ENCODE measurements at regions not wholly inside any gene's neighbourhood (a gene's known extent, or its start where the extent isn't known, plus 50 kb on each side); places are given as distances from the start of the nearest gene placed in this dataset.

- Histone ChIP-seq H3K27ac (no peak overlapping the region), H3K27me3 (no peaks in the 10 kb centered on the region), H3K4me3 (no peak overlapping the region), H3K9me3 (no peaks in the 10 kb centered on the region), H3K36me3 (no peaks in the 10 kb centered on the region), H3K4me1 (no peaks in the 10 kb centered on the region)
- DNase-seq (no peak), ATAC-seq (ENCODE audit: low FRiP score in 2 of 2) (no peak)
- 77 to 97% methylated on average over 2 of the region's 2 CpGs for WGBS, 2 donors
- TF ChIP-seq POLR2AphosphoS5 (IDR thresholded peaks at IDR 0.05) = no peak
- TF ChIP-seq POLR2A (IDR thresholded peaks at IDR 0.05) = no peak
- TF ChIP-seq CTCF (IDR thresholded peaks at IDR 0.05) = no peak
- TF ChIP-seq EP300 (IDR thresholded peaks at IDR 0.05) = no peak
These were observed 102.9 kb downstream of the TSN start for GRCh38 chr2:121858369-121858768.

- DNase-seq (no peak), ATAC-seq (ENCODE audit: low FRiP score in 2 of 2) (no peak)
- Histone ChIP-seq H3K4me3 (no peak overlapping the region), H3K27me3 (no peaks in the 10 kb centered on the region), H3K36me3 (no peaks in the 10 kb centered on the region), H3K27ac (no peak overlapping the region), H3K9me3 (no peaks in the 10 kb centered on the region), H3K4me1 (no peaks in the 10 kb centered on the region)
- TF ChIP-seq EP300 (IDR thresholded peaks at IDR 0.05) = no peak
- no peak for TF ChIP-seq CTCF (IDR thresholded peaks at IDR 0.05)
- no peak for TF ChIP-seq POLR2AphosphoS5 (IDR thresholded peaks at IDR 0.05)
- TF ChIP-seq POLR2A (IDR thresholded peaks at IDR 0.05) = no peak
- WGBS, 2 donors = 83 to 86% methylated on average over 2 of the region's 2 CpGs
These were observed 103.4 kb downstream of the TSN start for GRCh38 chr2:121858847-121859246.

GRCh38 chr2:121860033-121860757 lies 104.7 kb downstream of the TSN start:
- Histone ChIP-seq H3K9me3 (no peaks in the 10 kb centered on the region), H3K4me1 (no peaks in the 10 kb centered on the region), H3K36me3 (no peaks in the 10 kb centered on the region), H3K27me3 (no peaks in the 10 kb centered on the region), H3K4me3 (no peak overlapping the region), H3K27ac (no peak overlapping the region)
- TF ChIP-seq EP300 (IDR thresholded peaks at IDR 0.05) = no peak
- TF ChIP-seq CTCF (IDR thresholded peaks at IDR 0.05) = no peak
- TF ChIP-seq POLR2AphosphoS5 (IDR thresholded peaks at IDR 0.05) = no peak
- TF ChIP-seq POLR2A (IDR thresholded peaks at IDR 0.05) = no peak
- WGBS, 2 donors = 71 to 85% methylated on average over 4 to 6 of the region's 6 CpGs
- DNase-seq (no peak), ATAC-seq (ENCODE audit: low FRiP score in 2 of 2) (no peak)

- TF ChIP-seq EP300 (IDR thresholded peaks at IDR 0.05) = no peak
- TF ChIP-seq CTCF (IDR thresholded peaks at IDR 0.05) = no peak
- TF ChIP-seq POLR2A (IDR thresholded peaks at IDR 0.05) = no peak
- TF ChIP-seq POLR2AphosphoS5 (IDR thresholded peaks at IDR 0.05) = no peak
- H3K4me1 ChIP-seq = no peaks in the 10 kb centered on the region
- 55 to 58% methylated on average over 3 of the region's 3 CpGs for WGBS, 2 donors
- no peak overlapping the region for H3K4me3 ChIP-seq
- H3K9me3 ChIP-seq = no peaks in the 10 kb centered on the region
- no peaks in the 10 kb centered on the region for H3K27me3 ChIP-seq
- ATAC-seq (ENCODE audit: low FRiP score in 2 of 2) (no peak), DNase-seq (no peak)
- no peaks in the 10 kb centered on the region for H3K36me3 ChIP-seq
- H3K27ac ChIP-seq = no peak overlapping the region
These were observed 105.3 kb downstream of the TSN start for GRCh38 chr2:121860758-121861227.

GRCh38 chr2:121862286-121862685 lies 106.8 kb downstream of the TSN start:
- Histone ChIP-seq H3K36me3 (no peaks in the 10 kb centered on the region), H3K27ac (no peak overlapping the region), H3K9me3 (no peaks in the 10 kb centered on the region), H3K4me3 (no peak overlapping the region), H3K4me1 (no peaks in the 10 kb centered on the region), H3K27me3 (no peaks in the 10 kb centered on the region)
- no peak for DNase-seq
- ATAC-seq (ENCODE audit: low FRiP score in 2 of 2) = no peak
- TF ChIP-seq POLR2A (IDR thresholded peaks at IDR 0.05) (no peak), POLR2AphosphoS5 (IDR thresholded peaks at IDR 0.05) (no peak), CTCF (IDR thresholded peaks at IDR 0.05) (no peak), EP300 (IDR thresholded peaks at IDR 0.05) (no peak)
- 94 to 96% methylated on average over 4 of the region's 4 CpGs for WGBS, 2 donors
